AG10803 (cell line): ENCODE measurements at regions not wholly inside any gene's neighbourhood (a gene's known extent, or its start where the extent isn't known, plus 50 kb on each side); places are given as distances from the start of the nearest gene placed in this dataset.
A peak's percentile ranks its signal among the peaks of the same experiment; 100 is the strongest.

Experiments used
- DNase-seq: peaks from one replicate; pipeline ENCODE4 v3.0.0; 2010; ENCODE audit warnings: low read depth
- H3K4me3 ChIP-seq: 2 replicates; pipeline ENCODE4 v1.5.1; 2011; ENCODE audit warnings: mild to moderate bottlenecking, low read length, control low read depth
- TF ChIP-seq, protein P1 (sequence below): conservative IDR thresholded peaks from 2 replicates; pipeline ENCODE4 v1.5.1; 2011; ENCODE audit warnings: mild to moderate bottlenecking, low read length, control low read depth, inconsistent platforms

DNA sequence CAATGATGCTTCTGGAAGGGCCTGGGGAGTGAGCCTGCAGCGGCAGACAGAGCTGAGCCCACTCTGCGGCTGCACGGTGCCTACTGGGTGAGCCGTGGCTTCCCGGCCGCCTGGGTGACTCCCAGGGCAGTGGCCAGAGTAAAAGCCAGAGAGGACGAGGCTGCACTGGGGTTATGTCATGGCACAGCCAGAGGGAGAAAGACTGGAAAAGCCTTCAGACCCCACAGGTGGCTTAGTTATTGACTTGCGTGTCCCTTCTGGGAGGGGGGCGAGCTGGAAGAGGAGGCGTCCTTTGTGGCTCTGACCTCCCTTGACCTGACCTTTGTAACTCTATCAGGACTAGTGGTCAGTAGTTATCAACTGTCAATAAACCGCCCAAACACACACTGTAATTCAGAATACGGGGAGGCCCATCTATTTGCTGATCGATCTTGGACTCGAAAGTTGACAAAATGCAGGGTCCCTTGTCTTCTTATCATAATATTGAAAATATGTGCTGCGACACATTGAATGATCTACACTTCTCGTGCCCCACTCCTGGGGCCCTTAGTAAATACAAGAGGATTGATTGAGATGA lies 385.9 kb upstream of the ZFHX3 start:
- H3K4me3 ChIP-seq: no peak overlapping the region
- no peak for DNase-seq
- TF ChIP-seq, protein P1, sequence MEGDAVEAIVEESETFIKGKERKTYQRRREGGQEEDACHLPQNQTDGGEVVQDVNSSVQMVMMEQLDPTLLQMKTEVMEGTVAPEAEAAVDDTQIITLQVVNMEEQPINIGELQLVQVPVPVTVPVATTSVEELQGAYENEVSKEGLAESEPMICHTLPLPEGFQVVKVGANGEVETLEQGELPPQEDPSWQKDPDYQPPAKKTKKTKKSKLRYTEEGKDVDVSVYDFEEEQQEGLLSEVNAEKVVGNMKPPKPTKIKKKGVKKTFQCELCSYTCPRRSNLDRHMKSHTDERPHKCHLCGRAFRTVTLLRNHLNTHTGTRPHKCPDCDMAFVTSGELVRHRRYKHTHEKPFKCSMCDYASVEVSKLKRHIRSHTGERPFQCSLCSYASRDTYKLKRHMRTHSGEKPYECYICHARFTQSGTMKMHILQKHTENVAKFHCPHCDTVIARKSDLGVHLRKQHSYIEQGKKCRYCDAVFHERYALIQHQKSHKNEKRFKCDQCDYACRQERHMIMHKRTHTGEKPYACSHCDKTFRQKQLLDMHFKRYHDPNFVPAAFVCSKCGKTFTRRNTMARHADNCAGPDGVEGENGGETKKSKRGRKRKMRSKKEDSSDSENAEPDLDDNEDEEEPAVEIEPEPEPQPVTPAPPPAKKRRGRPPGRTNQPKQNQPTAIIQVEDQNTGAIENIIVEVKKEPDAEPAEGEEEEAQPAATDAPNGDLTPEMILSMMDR: no peak

DNA sequence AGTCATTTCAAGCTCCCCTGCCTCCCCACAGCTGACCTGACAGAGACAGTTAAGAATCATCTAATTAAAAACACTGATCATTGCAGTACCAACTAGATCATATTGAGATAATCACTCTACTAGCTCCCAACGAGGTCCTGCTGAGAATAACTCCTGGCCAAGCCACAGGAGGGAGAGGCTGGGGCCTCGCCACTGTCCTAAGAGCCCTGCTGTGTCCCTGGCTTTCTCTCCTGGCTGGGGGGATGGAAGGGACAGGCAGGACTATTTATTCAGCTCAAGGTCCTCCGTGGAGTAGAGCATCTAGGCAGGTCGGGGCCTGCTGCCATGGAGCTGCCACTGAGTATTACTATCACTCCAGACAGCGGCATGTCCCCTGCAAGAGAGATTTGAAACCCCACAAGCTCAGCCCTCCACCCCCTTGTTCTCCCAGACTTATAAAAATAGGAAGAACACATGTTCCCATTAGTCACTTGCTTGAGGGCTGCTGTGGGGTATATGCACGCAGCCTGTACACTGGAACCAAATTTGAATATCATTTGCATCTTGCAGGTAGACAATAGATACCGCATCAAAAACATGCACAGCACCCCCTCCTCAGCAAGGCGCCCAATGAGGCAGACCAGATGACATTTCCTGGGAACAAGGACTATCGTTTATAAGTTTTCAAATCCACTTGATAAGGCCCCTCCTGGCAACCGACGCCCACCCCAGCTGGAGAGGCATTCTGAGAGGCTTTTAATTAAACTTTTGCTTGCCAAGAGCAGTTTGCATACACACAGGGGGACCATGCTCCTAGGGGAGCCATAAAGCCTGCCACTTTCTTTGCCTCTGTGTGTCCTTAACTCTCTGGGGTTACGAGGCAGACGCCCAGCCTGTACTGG lies 385.2 kb upstream of the ZFHX3 start:
- no peak overlapping the region for H3K4me3 ChIP-seq
- DNase-seq: no peak
- TF ChIP-seq, protein P1: no peak

DNA sequence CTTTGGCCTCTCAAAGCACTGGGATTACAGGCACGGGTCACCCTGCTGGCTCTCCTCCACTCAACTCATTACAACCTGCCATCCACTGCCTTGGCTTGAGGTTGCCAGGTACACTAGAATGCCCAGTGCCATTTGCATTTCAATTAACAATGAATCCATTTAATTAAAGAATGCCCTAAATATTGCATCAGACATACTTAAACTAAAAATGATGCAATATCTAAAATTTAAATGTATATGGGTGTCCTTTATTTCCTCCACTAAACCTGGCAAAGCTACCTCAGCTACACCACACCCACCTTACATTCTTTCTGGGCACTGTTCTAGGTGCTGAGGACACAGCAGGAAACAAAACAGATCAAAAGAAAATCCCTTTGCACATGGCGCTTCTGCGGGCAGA lies 382.2 kb upstream of the ZFHX3 start:
- TF ChIP-seq, protein P1: no peak
- no peak overlapping the region for H3K4me3 ChIP-seq

DNA sequence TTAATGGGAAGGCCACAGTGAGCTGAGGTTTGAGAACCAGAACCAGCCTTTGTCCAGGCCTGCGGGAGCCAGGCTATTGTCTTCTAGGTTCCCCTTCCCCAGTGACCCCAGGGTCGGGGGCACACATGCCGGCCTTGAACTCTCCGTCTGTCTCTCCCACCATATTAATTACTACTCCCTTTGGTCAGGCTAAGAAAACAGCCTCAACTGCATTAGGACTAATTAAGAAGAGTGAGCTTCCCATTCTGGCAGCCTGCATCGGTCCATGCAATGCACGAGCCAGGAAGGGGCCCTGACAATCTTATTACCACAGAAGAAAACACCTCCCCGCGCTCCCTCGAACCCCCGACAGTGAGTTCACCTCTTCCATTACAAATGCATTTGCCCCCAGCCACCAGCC lies 380.2 kb upstream of the ZFHX3 start:
- TF ChIP-seq, protein P1: no peak
- no peak overlapping the region for H3K4me3 ChIP-seq
- DNase-seq: no peak

More for the DNA sequence above, 382.2 kb upstream of the ZFHX3 start:
- no peak for DNase-seq

DNA sequence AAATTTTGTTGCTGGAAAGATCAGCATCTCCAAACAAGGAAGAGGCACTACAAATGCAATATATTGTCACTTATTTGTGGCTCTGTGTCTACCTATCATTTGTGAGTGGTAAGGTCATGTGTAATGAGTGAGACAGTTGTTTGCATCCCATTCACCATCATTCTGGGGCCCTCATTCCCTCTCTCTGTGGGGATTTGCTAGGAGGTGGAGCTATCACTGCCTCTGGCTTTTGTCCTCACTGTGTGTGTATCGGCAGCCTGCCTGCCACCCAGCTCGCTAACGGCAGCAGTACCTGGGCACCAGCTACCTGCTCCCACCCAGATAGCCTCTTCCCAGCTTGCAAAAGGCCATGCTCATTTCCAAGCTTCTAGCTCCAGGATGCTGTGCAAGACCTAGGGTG lies 379.2 kb upstream of the ZFHX3 start:
- H3K4me3 ChIP-seq: no peak overlapping the region
- TF ChIP-seq, protein P1: no peak
- no peak for DNase-seq

DNA sequence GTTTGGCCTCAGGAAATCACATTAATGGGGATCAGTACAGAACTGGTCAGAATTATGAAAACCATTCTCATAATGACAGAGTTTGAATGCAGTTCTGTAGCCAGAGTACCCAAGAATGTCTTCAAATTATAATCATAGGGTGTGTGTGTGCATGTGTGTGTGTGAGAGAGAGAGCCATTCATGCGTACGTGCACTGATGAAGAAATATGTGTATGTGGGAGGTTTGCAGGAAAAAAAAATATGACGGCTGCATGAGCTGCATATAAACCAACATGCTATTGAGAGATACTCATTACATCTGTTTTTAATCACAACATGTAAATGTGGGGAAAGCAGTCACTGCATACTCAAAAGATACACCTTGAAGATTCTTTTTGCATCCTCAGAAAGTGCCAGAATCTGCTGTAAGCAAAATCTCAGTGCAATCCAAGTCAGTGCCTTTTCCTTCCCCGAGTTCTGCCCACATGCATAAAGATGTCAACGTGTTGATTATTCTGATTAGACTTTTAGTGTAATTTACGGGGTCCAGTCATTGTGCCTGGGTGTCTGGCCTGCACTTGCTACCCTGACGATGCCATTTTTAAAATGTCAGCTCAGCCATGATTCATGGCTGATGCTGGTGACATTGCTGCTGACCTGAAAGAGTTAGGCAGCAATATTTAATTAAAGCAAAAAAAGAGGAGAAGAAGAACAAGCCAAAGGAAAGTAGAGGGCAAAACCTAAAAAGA lies 378.7 kb upstream of the ZFHX3 start:
- TF ChIP-seq, protein P1: no peak

DNA sequence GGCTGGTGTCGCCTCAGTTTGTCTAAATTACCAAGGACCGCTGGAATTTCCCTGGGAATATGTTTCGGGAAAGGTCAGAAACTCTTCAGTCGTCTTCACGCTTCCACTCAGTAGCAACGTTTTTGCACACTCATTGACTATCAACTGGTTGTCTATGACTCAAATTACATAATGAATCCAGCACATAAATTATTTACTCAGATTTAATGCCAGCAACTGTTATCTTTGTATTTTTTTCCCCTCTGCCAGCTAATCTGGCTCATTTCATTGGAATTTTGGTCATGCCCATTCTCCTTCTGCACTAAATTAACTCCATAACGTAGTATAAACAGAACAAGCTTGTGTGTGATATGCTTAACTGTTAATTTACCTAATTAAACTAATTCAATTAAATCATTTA lies 372.7 kb upstream of the ZFHX3 start:
- no peak for DNase-seq
- TF ChIP-seq, protein P1: no peak
- H3K4me3 ChIP-seq: no peak overlapping the region

More for the DNA sequence above, 378.7 kb upstream of the ZFHX3 start:
- H3K4me3 ChIP-seq: no peak overlapping the region
- peak; percentile 6 for DNase-seq
